CD4-positive, alpha-beta T cell treated with Interleukin-4 for 4 hours (primary cell): ENCODE measurements at regions not wholly inside any gene's neighbourhood (a gene's known extent, or its start where the extent isn't known, plus 50 kb on each side); places are given as distances from the start of the nearest gene placed in this dataset.
"Not testable (repeated sequence)": the region's sequence is repeated elsewhere in the genome, so short reads cannot be mapped to it uniquely, and the experiment has no call there.

Source experiments
- DNase-seq: peaks from one replicate; pipeline ENCODE4 v3.0.0-alpha.2; 2020

GRCh38 chr2:34892766-34893165 is 1293.7 kb upstream of the FAM98A start:
- DNase-seq, result no peak

DNA sequence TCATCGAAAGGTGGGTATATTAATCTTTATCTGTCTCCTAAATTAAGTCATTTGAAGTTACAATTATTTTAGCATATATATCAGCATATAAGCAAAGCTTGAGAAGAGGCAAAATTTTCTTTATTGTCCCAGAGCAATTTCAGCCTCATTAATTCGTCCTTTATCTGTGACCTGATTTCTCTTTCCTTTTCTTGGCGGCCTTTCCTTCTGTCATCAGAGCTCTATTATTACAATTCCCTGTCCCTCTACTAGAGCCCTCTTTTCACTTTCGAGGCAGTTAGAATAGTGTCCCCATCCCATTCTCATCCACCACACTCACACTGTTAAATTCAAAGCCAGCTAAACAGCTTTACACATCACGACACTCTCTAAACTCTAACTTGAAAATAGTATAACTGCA is 1293.2 kb upstream of the FAM98A start:
- no peak for DNase-seq

GRCh38 chr2:34875091-34875745 is 1276.1 kb upstream of the FAM98A start:
- no peak for DNase-seq

DNA sequence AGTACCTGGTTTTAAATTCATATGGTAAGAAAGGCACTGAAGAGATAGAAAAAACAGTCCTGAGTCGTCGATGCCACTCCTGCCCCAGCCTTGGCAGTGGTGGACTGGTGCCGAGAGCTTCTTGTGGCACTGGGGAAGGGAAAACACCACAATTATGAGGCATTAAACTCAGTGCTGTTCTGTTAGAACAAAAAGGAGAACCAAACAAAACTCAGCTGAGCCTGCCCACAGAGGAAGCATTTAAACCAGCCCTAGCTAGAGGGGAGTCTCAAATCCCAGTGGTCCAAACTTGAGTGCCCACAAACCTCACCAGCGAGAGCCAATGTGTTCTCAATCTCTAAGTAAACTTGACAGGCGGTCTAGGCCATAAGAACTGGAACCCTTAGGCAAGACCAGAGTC is 1254.5 kb upstream of the FAM98A start:
- no peak for DNase-seq

GRCh38 chr2:34851804-34852203 is 1252.7 kb upstream of the FAM98A start:
- no peak for DNase-seq

- DNase-seq, result no peak
Measured at GRCh38 chr2:34849827-34850226, 1250.7 kb upstream of the FAM98A start.

GRCh38 chr2:34848691-34849090 is 1249.6 kb upstream of the FAM98A start:
- no peak for DNase-seq

- no peak for DNase-seq
Measured at GRCh38 chr2:34848132-34848531, 1249.0 kb upstream of the FAM98A start.

DNA sequence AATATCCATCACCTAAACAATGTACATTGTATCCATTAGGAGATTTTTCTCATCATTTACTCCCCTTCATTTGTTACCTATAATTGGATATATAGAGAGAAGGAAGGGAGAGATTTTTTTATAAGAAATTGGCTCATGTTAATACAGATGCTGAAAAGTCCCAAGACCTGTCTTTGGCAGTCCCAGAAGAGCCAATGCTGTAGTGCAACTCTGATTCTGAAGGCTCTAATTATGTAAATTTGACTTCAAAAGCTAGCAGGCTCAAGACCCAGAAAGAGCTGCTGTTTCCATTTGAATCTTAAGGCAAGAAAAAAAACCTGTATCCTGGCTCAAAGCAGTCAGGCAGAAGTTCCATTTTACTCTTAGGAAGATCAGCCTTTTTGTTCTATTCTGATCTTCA is 1245.5 kb upstream of the FAM98A start:
- DNase-seq, result no peak

- DNase-seq, result no peak
Measured at GRCh38 chr2:34838408-34838807, 1239.3 kb upstream of the FAM98A start.

DNA sequence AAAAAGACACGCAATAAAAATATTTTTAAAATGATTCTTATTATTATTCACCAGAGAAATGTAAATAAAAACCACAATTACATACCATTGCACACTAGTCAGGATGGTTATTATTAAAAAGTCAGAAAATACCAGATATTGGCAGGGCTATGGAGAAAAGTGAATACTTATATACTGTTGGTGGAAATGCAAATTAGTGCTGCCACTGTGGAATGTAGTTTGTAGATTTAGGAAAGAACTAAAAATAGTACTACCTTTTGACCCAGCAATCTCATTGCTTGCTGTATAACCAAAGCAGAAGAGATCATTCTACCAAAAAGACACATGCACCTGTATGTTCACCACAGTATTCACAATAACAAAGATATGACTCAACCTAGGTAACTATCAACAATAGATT is 1237.3 kb upstream of the FAM98A start:
- DNase-seq, result no peak

DNA sequence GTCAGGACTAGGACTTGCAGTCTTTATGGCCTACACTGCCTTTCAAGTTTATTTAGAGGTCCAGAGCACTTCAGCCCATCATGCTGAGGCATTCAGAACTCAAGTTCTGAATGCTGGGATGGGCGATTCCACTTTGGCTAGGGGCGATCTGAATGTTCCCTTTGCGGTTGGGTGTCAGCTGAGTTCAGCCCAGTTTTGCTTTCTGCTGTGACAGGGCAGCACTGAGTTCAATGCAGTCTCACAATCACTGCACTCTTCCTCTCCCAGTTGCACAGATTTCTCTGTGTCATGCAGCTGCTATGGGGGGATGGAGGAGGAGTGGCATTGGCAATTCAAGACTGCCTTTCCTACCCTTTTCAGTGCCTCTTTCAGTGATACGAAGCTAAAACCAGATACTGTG is 1232.0 kb upstream of the FAM98A start:
- no peak for DNase-seq

DNA sequence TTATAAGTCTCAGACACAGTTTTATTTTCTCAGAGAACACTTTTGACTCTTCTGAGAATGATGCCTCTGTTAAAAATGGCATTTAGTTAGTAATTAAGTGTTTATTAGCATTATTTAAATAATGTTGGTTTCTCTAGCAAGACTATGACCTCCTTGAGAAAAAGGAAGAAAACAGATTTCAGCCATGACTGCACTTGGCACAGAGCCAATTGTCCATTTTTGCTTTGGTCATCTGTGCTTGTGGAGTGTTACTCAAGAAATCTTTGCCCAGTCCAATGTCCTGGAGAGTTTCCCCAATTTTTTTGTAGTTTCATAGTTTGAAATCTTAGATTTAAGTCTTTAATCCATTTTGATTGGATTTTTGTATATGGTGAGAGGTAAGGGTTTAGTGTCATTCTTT is 1229.4 kb upstream of the FAM98A start:
- DNase-seq, result no peak

DNA sequence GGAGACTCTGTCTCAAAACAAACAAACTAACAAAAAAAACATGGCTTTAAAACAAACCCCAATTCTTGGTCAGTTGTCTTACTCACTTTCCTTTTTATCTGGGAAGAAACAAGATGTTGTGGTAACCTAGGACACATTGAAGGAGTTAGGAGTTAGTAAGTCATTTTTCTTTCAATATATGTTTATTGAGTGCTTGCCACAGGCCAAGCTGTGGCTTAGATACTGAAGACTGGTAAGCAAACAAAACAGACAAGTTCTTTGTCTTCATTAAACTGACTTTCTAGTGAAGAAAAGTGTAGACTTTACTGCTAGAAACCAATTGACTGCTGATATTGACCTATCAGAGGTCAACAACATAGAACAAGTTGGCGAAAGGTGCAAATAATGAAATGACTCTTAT is 1228.3 kb upstream of the FAM98A start:
- no peak for DNase-seq

GRCh38 chr2:34825686-34826085 is 1226.6 kb upstream of the FAM98A start:
- DNase-seq, result no peak

- no peak for DNase-seq
Measured at GRCh38 chr2:34822616-34823015, 1223.5 kb upstream of the FAM98A start.

DNA sequence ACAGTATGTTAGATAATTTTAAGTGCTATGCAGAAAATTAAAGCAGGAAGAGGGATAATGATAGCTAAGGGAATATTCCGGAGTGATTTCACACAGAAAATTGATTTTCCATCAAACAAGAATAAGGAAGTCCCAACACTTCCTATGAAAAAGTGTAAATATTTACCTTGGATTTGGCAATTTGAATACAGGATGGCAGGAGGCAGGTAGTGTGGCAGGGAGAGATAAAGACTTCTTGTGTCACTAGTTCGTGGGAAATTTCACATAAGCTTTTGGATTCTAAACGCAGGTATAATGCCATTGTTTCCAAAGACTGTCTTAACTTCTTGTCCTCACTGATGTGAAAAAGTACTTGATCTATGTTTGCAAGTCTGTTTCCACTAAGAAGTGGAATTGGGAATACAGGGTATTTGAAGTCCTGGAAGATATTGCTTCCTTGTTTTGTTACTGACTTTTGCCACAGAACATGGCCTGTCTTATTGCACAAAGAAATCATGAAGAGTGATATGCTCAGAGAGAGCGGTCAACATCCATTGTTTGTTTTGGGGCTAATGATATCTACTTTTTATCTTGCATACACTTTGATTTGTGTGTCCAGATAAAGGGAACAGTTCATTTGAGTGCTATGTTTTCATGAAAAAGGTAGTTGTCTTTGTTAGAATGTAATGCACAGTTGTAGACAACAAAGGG is 1216.1 kb upstream of the FAM98A start:
- DNase-seq, result no peak

GRCh38 chr2:34810456-34810855 is 1211.4 kb upstream of the FAM98A start:
- no peak for DNase-seq

DNA sequence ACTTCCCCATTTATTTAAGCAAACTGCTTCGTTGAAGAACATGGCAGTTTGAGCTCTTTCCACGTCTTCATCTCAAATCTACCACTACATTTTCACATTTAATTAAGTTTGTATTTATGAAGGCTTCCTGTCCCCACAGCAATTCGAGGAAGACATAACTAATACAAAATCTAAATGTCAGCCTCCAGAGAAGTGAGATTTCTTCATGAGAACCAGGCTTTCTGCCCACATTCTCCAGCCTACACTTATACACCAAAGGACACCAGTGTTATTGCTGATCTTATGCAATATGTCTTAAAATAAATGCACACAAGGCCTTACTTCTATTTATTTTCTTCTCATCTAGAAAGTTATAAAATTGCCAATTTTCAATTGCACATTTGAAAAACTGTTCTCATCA is 1209.3 kb upstream of the FAM98A start:
- no peak for DNase-seq

DNA sequence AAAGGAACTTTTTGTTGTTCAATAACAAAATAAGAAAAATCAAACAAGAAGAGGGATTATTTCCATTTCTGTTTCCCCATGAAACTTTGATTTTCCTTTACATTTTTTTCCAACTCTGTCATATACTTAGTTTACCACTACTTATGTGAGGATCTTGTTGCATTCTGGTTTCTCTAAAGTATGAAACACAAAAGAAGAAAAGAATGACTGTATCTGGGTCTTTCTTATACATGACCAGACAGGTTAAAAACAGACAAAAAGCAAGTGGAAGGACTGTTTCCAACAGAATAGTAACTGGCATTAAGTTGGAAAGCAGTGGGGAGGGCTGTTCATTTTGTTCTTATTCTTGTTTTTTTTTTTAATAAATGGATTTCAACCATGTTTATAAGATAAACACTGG is 1207.8 kb upstream of the FAM98A start:
- DNase-seq, result no peak

DNA sequence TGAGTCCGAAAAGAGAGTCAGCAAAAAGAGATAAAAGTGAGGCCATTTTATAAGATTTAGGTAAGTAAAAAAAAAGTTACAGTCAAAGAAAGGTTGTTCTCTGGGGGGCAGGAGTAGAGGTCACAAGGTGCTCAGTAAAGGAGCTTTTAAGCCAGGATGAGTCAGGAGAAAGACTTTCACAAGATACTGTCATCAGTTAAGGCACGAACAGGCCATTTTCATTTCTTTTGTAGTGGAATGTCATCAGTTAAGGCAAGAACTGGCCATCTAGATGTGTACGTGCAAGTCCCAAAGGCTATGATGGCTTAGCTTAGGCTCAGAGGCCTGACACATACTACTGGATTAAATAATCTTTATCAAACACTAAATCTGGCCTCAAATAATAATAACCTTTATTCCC is 1207.3 kb upstream of the FAM98A start:
- DNase-seq, result no peak

- DNase-seq, result no peak
Measured at GRCh38 chr2:34799556-34799955, 1200.5 kb upstream of the FAM98A start.

DNA sequence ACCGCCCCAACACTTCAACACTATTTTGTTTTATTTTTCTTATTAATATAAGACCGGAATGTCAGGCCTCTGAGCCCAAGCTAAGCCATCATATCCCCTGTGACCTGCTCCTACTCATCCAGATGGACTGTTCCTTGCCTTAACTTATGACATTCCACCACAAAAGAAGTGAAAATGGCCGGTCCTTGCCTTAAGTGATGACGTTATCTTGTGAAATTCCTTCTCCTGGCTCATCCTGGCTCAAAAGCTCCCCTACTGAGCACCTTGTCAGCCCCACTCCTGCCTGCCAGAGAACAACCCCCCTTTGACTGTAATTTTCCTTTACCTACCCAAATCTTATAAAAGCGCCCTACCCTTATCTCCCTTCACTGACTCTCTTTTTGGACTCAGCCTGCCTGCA is 1196.5 kb upstream of the FAM98A start:
- not testable (repeated sequence) for DNase-seq

DNA sequence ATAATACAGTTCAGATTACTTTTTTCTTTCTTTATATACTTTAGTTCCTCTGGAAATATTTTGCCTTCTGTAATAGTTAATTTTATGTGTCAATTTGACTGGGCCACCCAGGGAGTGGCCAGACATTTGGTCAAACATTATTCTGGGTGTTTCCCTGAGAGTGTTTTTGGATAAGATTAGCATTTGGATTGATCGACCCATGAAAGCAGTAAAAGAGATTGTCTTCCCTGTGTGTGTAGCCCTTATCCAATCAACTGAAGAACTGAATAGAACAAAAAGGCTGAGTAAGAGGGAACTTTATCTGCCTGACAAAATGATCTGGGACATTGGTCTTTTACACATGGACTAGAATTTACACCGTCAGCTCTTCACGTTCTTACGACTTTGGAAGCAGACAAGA is 1190.1 kb upstream of the FAM98A start:
- no peak for DNase-seq

- DNase-seq, result no peak
Measured at GRCh38 chr2:34787341-34787740, 1188.2 kb upstream of the FAM98A start.
